ENCODE measurements at regions not wholly inside any gene's neighbourhood (a gene's known extent, or its start where the extent isn't known, plus 50 kb on each side); places are given as distances from the start of the nearest gene placed in this dataset.
"Not testable (repeated sequence)": the region's sequence is repeated elsewhere in the genome, so short reads cannot be mapped to it uniquely, and the experiment has no call there.

DNA sequence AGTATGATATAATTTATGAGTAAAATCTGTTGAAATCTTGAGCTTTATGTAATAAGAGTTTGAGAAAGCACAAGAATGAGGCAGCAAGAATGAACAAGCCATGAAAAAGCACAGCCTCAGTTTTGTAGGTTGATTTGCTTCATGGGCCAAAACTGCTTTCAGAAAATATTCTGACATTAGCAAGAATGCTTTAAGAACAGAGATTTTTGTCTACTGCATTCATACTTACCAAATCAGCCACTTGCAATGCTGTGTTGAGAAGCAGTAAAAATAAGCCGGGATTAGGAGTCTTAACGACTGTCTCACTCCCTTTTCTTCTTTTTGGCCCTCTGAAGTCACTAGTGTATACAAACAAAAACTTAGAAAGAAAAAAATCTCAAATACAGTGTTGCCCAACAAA, 114.5 kb downstream of the POSTN start:
- TF ChIP-seq ZNF274 (IDR thresholded peaks at IDR 0.05; ENCODE audit: low read depth, low read length) = no peak
- no peak overlapping the region for H3K4me3 ChIP-seq (ENCODE audit: low read length)

DNA sequence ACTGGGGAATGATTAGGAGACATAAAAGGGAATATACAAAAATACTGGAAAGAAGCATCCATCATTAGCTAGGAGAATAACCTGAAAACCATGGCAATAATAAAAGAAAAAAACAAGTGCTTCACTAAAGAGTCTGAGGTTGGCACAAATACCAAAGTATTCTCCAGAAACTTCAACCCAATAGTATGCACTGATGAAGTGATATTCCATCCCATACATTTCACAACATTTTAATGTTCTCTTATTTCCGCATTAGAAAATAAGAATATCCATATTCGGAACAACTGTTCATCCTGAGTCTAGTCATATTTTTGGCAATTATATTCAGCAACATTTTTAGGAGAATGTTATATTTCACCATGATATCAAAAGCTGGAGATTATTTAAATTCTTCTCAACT, 116.2 kb downstream of the POSTN start:
- H3K4me3 ChIP-seq (ENCODE audit: low read length) = no peak overlapping the region
- TF ChIP-seq ZNF274 (IDR thresholded peaks at IDR 0.05; ENCODE audit: low read depth, low read length) = no peak

DNA sequence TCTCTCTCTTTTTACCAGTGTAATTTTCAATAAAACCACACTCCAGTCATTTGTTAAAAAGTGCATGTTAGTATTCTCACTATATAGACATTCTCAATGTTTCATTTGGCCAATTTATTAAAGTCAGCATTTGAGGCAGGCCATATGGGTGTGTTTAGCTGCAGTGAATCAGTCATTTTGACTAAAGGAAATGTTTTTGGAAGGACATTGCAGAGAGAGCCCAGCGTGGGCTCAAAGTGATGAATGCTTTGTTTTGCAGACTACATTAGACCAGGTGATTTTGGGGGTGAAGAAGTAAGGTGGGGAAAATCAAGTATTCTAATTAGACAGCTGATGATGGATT, 116.7 kb downstream of the POSTN start:
- H3K4me3 ChIP-seq (ENCODE audit: low read length) = no peak overlapping the region
- no peak for TF ChIP-seq ZNF274 (IDR thresholded peaks at IDR 0.05; ENCODE audit: low read depth, low read length)

DNA sequence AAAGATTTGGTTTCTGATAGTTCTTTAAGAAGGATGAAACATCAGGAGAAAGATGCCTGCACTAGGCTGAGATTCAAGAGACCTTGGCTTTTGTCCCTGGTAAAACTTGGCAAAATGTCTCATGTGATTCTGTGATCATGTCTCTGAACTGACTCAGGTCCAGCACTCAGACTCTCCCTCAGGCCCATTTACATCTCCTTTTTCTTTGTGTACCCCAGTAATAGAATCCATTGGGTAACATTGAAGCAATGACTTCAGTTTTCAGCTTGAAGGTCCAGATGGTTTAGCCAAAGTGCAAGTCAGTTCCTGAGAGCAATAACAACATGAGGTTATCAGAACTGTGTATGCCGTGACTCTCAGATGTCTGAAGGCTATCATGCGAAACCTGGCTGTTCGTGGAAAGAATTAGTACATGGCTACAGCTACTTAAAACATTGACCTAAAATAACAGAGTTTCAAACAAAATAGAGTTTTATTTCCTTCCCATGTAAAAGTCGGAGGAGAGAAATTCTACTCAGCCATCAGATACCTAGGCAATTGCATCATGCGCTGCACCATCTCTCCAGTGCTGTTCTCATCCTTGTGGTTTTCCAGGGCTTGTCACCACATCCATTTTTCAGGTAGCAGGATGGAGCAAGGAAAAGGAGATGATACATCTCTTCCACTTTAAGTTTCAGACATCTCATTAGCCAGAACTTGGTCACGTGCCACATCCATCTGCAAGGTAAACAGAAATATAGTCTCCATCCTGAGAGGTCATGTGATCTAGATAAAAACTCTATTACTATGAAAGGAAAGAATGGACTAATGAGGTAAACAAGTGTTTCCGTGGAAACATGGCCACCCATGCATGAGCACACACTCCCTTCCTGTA, 117.3 kb downstream of the POSTN start:
- no peak for TF ChIP-seq ZNF274 (IDR thresholded peaks at IDR 0.05; ENCODE audit: low read depth, low read length)

DNA sequence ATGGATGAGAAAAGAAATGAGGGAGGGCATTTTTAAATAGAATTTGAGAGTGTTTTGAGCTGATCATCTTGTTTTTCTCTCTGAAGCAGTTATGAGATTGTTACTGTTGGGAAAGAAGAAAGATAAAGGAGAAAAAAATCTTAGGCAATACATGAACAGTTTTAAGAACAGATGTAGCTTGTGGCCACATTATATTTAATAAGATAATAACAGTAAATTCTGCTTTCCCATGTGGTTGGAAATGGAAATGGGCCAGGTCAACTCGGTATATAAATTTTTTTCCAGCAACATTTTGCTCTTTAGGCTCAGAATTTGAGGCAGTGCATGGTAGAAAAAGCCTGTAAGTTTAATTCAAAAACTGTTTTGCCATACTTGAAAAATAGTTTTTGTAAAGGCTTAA, 118.7 kb downstream of the POSTN start:
- no peak overlapping the region for H3K4me3 ChIP-seq (ENCODE audit: low read length)
- TF ChIP-seq ZNF274 (IDR thresholded peaks at IDR 0.05; ENCODE audit: low read depth, low read length) = no peak

More for the DNA sequence above, 117.3 kb downstream of the POSTN start:
- no peak overlapping the region for H3K4me3 ChIP-seq (ENCODE audit: low read length)

DNA sequence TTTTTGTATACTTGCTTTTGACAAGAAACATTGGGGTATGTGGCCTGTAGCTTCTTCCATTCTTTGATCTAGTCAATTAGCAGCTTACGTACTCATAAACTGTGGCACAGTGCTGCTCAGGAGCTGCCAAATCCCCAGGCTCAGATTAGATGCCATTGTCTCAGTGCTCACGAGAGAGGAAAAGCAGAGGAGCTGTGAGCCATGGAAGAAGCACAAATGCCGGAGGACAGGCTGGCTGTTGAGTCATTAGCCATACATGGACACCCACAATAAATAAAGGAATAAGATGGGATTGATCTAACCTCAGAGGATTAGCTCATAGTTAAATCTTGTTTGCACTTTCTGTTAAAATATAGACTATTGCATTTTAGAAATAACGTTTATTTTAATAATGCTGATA, 121.7 kb downstream of the POSTN start:
- TF ChIP-seq ZNF274 (IDR thresholded peaks at IDR 0.05; ENCODE audit: low read depth, low read length) = no peak
- H3K4me3 ChIP-seq (ENCODE audit: low read length) = no peak overlapping the region

DNA sequence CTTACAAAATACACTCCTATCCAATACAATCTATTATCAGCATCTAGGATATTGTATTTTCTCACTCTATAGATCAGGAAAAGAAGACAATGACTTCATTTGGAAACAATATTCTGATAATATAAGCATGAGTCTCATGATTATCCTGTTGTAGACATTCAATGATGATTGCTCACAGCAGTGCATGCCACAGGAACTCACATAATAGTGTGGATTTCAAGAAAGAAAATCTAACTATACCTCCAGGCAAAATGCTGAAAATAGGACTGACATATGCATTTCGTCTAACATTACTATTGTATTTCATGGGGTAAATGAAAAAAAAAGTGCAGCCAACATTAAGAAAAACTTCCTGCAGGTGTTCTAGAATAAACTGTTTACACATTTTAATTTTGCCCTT, 122.6 kb downstream of the POSTN start:
- no peak overlapping the region for H3K4me3 ChIP-seq (ENCODE audit: low read length)
- TF ChIP-seq ZNF274 (IDR thresholded peaks at IDR 0.05; ENCODE audit: low read depth, low read length) = no peak

DNA sequence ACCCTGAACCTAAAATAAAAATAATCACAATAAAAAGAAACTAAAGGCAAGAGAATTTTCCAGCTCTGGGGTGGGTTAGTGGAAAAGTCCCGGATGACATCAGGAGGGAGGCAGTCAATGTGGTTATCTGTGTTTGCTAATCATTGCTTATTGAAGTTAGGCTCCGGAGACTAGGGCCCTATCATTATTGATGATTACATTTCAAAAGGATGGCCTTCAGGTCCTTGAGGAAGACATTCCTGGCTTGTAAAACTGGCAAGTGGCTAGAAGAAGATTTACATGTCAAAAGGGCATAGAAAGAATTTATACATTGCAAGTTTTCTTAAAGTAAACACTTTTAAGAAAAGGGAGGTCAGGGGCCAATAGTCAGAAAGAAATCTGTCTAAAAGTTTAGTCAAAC, 123.4 kb downstream of the POSTN start:
- no peak overlapping the region for H3K4me3 ChIP-seq (ENCODE audit: low read length)
- no peak for TF ChIP-seq ZNF274 (IDR thresholded peaks at IDR 0.05; ENCODE audit: low read depth, low read length)

DNA sequence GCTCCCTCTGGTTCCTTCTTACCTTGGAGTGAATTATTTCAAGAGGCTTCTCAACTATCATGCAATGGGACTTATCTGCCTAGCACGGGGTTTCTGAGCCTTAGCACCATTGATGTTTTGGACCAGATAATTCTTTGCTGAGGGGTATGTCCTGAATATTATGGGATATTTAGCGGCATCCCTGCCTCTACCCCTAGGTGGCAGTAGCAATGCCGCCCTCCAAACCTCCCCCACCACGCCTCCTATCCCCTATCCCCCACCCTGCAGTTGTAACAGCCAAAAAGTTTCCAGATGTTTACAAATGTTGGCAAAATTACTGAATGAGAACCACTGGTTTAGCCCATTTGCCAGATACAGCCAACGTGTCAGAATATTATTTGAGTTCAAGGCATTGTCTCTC, 125.5 kb downstream of the POSTN start:
- H3K4me3 ChIP-seq (ENCODE audit: low read length) = no peak overlapping the region
- no peak for TF ChIP-seq ZNF274 (IDR thresholded peaks at IDR 0.05; ENCODE audit: low read depth, low read length)

DNA sequence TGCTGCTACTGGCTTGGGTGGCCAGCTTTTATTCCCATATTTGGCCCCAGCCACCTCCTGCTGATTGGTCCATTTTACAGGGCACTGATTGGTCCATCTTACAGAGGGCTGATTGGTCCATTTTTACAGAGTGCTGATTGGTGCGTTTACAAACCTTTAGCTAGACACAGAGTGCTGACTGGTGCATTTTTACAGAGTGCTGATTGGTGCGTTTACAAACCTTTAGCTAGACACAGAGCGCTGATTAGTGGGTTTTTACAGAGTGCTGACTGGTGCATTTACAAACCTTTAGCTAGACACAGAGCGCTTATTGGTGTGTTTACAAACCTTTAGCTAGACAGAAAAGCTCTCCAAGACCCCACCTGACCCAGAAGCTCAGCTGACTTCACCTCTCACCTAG, 126.3 kb downstream of the POSTN start:
- not testable (repeated sequence) for H3K4me3 ChIP-seq (ENCODE audit: low read length)

DNA sequence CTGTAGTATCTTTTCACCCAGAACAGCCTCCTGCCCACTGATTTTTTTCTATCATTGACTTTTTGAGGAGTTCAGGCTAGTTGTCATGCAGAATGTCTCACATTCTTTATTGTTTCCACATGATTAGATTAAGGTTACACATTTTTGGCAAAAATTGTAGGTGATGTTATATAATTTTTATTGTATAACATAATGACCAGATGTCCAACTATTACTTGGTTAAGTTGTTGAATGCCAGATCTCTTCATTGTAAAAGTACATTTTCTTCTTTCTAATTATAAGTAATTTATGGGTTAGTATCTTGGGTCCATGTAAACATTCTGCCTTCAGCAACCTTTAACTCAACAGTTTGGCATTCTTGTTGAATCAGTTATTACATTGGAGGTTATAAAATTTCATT, 138.4 kb downstream of the POSTN start:
- no peak for TF ChIP-seq ZNF274 (IDR thresholded peaks at IDR 0.05; ENCODE audit: low read depth, low read length)
- H3K4me3 ChIP-seq (ENCODE audit: low read length) = no peak overlapping the region

DNA sequence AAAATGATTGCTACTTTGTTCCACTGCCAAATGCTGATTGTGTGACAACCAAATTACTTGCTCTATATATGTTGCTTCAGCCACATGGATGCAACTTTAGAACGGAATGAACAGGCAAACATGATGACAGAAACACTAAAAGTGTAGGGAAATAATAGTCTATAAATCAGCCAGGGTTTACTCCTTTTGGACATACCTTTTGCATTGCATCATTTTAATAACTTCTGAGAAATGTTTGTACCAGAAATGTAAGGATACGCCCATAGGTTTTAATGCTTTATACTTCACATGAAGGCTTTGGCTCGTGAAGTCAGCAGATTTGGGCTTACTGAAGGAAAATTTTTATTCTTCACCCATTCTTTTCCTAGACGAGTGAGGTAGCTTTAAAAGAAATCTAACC, 141.0 kb downstream of the POSTN start:
- no peak for TF ChIP-seq ZNF274 (IDR thresholded peaks at IDR 0.05; ENCODE audit: low read depth, low read length)

DNA sequence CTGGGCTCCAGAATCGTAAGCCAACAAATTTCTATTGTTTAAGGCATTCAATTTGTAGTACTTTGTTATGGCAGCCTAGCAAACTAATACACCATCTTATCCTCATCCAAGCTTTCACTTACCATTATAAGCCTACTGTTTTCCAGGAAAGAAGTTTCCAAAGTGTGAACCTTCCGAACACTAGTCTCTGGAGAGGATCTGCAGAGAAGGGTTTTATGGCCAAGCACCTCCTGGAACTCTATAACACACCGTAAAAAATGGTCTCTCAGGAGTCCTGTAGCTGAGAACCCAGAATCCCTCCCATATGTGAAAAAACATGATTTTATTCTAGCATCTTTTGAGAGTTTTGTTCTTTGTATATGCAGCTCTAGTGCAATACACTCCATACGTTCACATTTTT, 142.1 kb downstream of the POSTN start:
- no peak for TF ChIP-seq ZNF274 (IDR thresholded peaks at IDR 0.05; ENCODE audit: low read depth, low read length)

More for the DNA sequence above, 141.0 kb downstream of the POSTN start:
- H3K4me3 ChIP-seq (ENCODE audit: low read length) = no peak overlapping the region

DNA sequence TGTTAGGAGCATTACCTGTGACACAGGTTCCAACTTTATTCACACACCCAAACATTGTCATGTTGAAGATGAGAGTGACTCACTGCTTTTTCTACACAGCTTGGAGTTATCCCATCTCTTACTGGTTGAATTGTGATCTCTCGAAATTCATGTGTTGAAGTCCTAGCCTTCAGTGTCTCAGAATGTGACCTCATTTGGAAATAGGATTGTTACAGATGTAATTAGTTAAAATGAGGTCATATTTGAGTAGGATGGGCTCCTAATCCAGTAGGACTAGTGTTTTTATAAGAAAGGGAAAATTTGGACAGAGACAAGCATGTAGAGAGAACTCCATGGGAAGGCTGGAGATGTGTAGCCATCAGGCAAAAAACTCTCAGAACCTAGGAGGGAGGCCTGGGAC, 142.5 kb downstream of the POSTN start:
- TF ChIP-seq ZNF274 (IDR thresholded peaks at IDR 0.05; ENCODE audit: low read depth, low read length) = no peak
- no peak overlapping the region for H3K4me3 ChIP-seq (ENCODE audit: low read length)

More for the DNA sequence above, 142.1 kb downstream of the POSTN start:
- no peak overlapping the region for H3K4me3 ChIP-seq (ENCODE audit: low read length)

DNA sequence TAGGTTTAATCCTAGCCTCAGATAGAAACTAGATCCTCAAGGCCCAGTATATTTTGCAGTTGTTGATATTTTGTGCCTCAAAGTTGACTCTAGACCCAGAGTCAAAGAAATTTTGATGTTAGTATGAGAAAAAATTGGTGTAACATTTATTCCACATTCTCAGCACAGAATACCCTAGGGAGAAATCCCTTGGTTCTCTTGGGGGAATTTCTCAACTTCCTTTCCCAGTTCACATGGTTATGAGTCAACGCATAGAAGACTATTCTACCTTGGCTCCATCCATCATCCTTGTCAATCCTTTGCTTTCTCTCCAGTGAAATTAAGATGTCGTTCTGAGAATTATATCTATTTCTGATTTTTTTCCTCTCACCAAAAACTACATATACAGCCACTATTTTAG, 145.3 kb downstream of the POSTN start:
- H3K4me3 ChIP-seq (ENCODE audit: low read length) = no peak overlapping the region
- no peak for TF ChIP-seq ZNF274 (IDR thresholded peaks at IDR 0.05; ENCODE audit: low read depth, low read length)

DNA sequence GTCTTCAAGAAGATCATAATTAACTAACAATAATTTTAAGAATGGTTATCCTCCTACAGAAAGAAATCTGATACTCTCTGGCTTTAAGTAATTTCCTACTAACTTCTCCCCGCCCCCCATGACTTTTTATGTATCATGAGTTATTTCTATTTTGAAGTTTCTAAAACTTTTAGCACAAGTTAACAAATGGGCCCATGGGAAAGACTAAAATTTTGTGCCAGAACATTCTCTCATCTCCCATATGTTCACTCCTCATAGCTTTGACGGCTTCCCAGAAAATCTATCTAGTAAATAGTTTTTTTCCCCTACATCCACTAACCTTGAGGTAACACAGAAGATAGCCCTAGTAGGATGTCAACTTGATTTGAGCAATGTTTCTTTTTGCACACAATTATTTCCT, 148.3 kb downstream of the POSTN start:
- TF ChIP-seq ZNF274 (IDR thresholded peaks at IDR 0.05; ENCODE audit: low read depth, low read length) = no peak
- H3K4me3 ChIP-seq (ENCODE audit: low read length) = no peak overlapping the region

All from GM08714 (cell line).